ENCODE measurements at regions not wholly inside any gene's neighbourhood (a gene's known extent, or its start where the extent isn't known, plus 50 kb on each side); places are given as distances from the start of the nearest gene placed in this dataset.

GRCh38 chrX:131830400-131831184, 192.5 kb upstream of the STK26 start:
- CTCF ChIA-PET, result interaction anchor here (1.1 kb wide), 2 partner anchors 11 to 19 kb away, joined by 3 read pairs; no protein-coding TSS in a partner anchor
- DNase-seq (ENCODE audit: extremely low spot score), result peak; percentile 21
- TF ChIP-seq CTCF (IDR thresholded peaks at IDR 0.05; ENCODE audit: control extremely low read depth, extremely low read depth, low read depth, missing control alignments), result peak; percentile 22
- POLR2A ChIA-PET, result no interaction called here

GRCh38 chrX:131831185-131831520, 191.9 kb upstream of the STK26 start:
- ChIA-PET POLR2A (no interaction called here), CTCF (interaction anchor here (2.8 kb wide), 1 partner anchor 10 kb away, joined by 15 read pairs; no protein-coding TSS in a partner anchor)
- DNase-seq (ENCODE audit: extremely low spot score), result no peak
- TF ChIP-seq CTCF (IDR thresholded peaks at IDR 0.05; ENCODE audit: control extremely low read depth, extremely low read depth, low read depth, missing control alignments), result no peak

- TF ChIP-seq CTCF (IDR thresholded peaks at IDR 0.05; ENCODE audit: control extremely low read depth, extremely low read depth, low read depth, missing control alignments), result no peak
- ChIA-PET CTCF (no interaction called here), POLR2A (no interaction called here)
- DNase-seq (ENCODE audit: extremely low spot score), result no peak
Measured at GRCh38 chrX:131836161-131836560, 186.9 kb upstream of the STK26 start.

- TF ChIP-seq CTCF (IDR thresholded peaks at IDR 0.05; ENCODE audit: control extremely low read depth, extremely low read depth, low read depth, missing control alignments), result no peak
- DNase-seq (ENCODE audit: extremely low spot score), result no peak
- POLR2A ChIA-PET, result no interaction called here
- CTCF ChIA-PET, result no interaction called here
Measured at GRCh38 chrX:131837325-131837724, 185.8 kb upstream of the STK26 start.

GRCh38 chrX:131840799-131841495, 182.2 kb upstream of the STK26 start:
- TF ChIP-seq CTCF (IDR thresholded peaks at IDR 0.05; ENCODE audit: control extremely low read depth, extremely low read depth, low read depth, missing control alignments), result no peak
- DNase-seq (ENCODE audit: extremely low spot score), result no peak
- CTCF ChIA-PET, result interaction anchor here (0.7 to 2.0 kb wide), 22 partner anchors 8 to 795 kb away, joined by 3 to 23 read pairs (median 4); no protein-coding TSS in a partner anchor
- POLR2A ChIA-PET, result no interaction called here

- ChIA-PET CTCF (interaction anchor here (0.6 to 2.0 kb wide), 37 partner anchors 9 to 794 kb away, joined by 3 to 23 read pairs (median 3); partner anchors contain the start of gene RAP2C), POLR2A (no interaction called here)
- peak; percentile 69 for DNase-seq (ENCODE audit: extremely low spot score)
- TF ChIP-seq CTCF (IDR thresholded peaks at IDR 0.05; ENCODE audit: control extremely low read depth, extremely low read depth, low read depth, missing control alignments), result peak; percentile 73
Measured at GRCh38 chrX:131841496-131842437, 181.3 kb upstream of the STK26 start.
